Prostate gland (tissue), 2 donors: ENCODE measurements at regions not wholly inside any gene's neighbourhood (a gene's known extent, or its start where the extent isn't known, plus 50 kb on each side); places are given as distances from the start of the nearest gene placed in this dataset.

Experiments
- DNase-seq: peaks from one replicate; pipeline ENCODE4 v3.0.0-alpha.2; 2019; ENCODE audit warnings: low spot score
- H3K27ac ChIP-seq, 2 donors: fragments of 200-600 bp; sonication (generic); 2 replicates each; pipeline ENCODE4 v1.5.1; 2017 to 2019
- H3K27me3 ChIP-seq: fragments of 200-600 bp; sonication (generic); replicated peaks from 2 replicates; pipeline ENCODE4 v1.5.1; 2019; ENCODE audit not compliant: insufficient read depth
- H3K36me3 ChIP-seq, 2 donors: fragments of 200-600 bp; sonication (generic); 1 replicate in 1 of 2; 2 replicates in 1 of 2; pipeline versions ENCODE4 v1.5.1 to v1.8.1; 2017 to 2019
- H3K4me1 ChIP-seq: fragments of 200-600 bp; sonication (generic); replicated peaks from 2 replicates; pipeline ENCODE4 v1.5.1; 2019
- H3K4me3 ChIP-seq, 2 donors: fragments of 200-600 bp; sonication (generic); 2 replicates each; pipeline ENCODE4 v1.5.1; 2017 to 2019
- H3K9me3 ChIP-seq: fragments of 200-600 bp; sonication (generic); 2 replicates; pipeline ENCODE4 v1.5.1; 2017
- POLR2A ChIP-seq: fragments of 450-650 bp; IDR thresholded peaks from one replicate; pipeline ENCODE4 v1.6.1; 2016; ENCODE audit warnings: antibody characterized with exemption, mild to moderate bottlenecking
- POLR2AphosphoS5 ChIP-seq: sonication (generic); formaldehyde crosslinking; IDR thresholded peaks from one replicate; pipeline ENCODE4 v1.6.1; 2017; ENCODE audit warnings: antibody characterized with exemption
- WGBS: methylation state at CpG from one replicate; pipeline ENCODE4 v1.1.5; 2018; 5-methylcytosine and 5-hydroxymethylcytosine counted together
- intact Hi-C: fragments of 100-400 bp; cut with DNase I; formaldehyde crosslinking; loops from one replicate; pipeline ENCODE4 v1.14.2; 2022
- TF ChIP-seq, protein P1 (sequence below), 4 experiments: fragments of 200-600 bp in 2 of 4; fragments of 450-650 bp in 2 of 4; sonication (generic) in 2 of 4; IDR thresholded peaks; 1 replicate in 3 of 4; 2 replicates in 1 of 4; pipeline ENCODE4 v1.5.1; 2016 to 2019; ENCODE audit warnings: antibody characterized with exemption in 4 of 4, mild to moderate bottlenecking in 2 of 4, moderate library complexity in 2 of 4

DNA sequence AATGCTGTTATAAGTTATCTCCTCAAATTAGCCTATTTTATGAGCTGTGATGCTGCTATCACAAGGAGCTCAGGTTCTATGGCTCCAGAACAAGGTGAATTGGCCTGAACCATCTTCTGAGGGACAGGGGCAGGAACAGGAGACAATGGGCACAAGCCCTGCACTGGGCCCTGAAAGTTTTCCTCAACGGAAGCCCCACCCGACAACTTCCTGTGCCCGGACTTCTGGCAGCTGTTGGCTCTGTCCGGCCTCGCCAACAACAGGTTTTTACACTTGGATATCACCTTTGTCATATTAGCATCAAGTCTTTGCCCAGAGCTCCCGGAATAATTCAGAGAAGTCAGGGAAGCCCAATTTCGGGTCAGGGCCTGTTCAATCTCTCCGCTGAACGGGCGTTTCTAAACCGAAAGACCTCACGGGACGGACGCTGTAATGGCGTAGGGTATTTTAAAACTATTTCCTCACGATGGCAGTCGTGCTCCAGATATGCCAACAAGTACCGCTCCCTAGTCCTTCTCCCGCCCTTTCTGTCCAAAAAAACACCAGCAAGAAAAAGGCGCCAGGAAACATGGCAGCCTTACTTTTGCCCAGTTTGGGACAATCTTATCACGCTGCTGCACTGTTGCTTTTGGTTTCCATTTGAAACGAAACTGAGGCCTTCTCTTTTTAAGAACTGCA, 201.0 kb upstream of the STK26 start:
- intact Hi-C loops, result no loop called here
- no peak for TF ChIP-seq POLR2A
- H3K27ac ChIP-seq, result no peak overlapping the region
- no peaks in the 10 kb centered on the region for H3K36me3 ChIP-seq
- no peak overlapping the region for H3K4me3 ChIP-seq
- no peaks in the 10 kb centered on the region for H3K27me3 ChIP-seq
- H3K4me1 ChIP-seq, result no peaks in the 10 kb centered on the region
- 95% methylated on average over 22 of the region's 22 CpGs for WGBS
- DNase-seq, result no peak
- no peaks in the 10 kb centered on the region for H3K9me3 ChIP-seq

DNA sequence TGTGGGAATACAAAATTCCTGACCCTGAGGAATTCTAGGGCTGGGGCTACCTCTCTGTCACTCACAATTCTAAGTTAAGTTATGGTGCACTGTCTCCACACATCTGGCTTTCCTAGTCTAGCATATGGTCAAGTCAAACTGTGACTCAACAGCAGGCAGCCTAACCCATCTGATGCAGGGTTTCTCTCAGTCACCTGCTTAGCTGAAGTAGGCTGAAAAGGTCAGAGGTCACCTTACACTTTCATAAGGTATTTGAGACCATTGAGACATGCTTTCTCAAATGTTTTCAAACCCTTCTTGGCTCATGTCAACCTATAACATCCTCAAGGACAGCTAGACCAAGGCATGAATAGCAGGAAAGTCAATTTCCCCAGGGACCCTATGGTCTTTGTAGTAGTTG, 196.5 kb upstream of the STK26 start:
- no peaks in the 10 kb centered on the region for H3K36me3 ChIP-seq
- no peaks in the 10 kb centered on the region for H3K4me1 ChIP-seq
- H3K27ac ChIP-seq, result no peak overlapping the region
- no peak for DNase-seq
- H3K4me3 ChIP-seq, result no peak overlapping the region
- TF ChIP-seq POLR2A (no peak), POLR2AphosphoS5 (no peak)
- TF ChIP-seq, protein P1, sequence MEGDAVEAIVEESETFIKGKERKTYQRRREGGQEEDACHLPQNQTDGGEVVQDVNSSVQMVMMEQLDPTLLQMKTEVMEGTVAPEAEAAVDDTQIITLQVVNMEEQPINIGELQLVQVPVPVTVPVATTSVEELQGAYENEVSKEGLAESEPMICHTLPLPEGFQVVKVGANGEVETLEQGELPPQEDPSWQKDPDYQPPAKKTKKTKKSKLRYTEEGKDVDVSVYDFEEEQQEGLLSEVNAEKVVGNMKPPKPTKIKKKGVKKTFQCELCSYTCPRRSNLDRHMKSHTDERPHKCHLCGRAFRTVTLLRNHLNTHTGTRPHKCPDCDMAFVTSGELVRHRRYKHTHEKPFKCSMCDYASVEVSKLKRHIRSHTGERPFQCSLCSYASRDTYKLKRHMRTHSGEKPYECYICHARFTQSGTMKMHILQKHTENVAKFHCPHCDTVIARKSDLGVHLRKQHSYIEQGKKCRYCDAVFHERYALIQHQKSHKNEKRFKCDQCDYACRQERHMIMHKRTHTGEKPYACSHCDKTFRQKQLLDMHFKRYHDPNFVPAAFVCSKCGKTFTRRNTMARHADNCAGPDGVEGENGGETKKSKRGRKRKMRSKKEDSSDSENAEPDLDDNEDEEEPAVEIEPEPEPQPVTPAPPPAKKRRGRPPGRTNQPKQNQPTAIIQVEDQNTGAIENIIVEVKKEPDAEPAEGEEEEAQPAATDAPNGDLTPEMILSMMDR (IDR thresholded peaks at IDR 0.05), result no peak
- intact Hi-C loops, result no loop called here
- H3K27me3 ChIP-seq, result no peaks in the 10 kb centered on the region
- no peaks in the 10 kb centered on the region for H3K9me3 ChIP-seq

DNA sequence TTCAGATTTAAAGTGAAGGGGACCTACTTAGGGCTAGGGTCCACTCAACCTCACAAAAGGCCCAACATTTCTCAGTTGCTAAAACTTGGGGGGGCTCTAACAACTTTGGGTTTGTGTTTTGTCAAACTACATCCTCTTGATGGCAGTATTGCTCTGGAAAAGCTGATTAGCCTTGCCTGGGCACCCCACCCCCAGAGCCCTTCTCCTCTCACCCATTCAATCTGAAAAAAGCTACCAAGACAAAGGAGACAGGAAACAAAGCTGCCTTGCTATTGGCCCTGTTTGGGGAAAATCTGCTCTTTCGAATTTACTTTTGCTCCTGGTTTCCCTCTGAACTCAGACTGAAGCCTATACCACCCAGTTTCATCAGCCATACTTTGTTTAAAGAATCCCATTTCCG, 195.2 kb upstream of the STK26 start:
- no peak for TF ChIP-seq POLR2A
- TF ChIP-seq POLR2AphosphoS5, result no peak
- TF ChIP-seq, protein P1 (IDR thresholded peaks at IDR 0.05), result no peak
- Histone ChIP-seq H3K27ac (no peak overlapping the region), H3K27me3 (no peaks in the 10 kb centered on the region), H3K4me1 (no peaks in the 10 kb centered on the region), H3K36me3 (no peaks in the 10 kb centered on the region), H3K9me3 (no peaks in the 10 kb centered on the region), H3K4me3 (no peak overlapping the region)
- DNase-seq, result no peak
- intact Hi-C loops, result no loop called here
- 62% methylated on average over 2 of the region's 2 CpGs for WGBS

DNA sequence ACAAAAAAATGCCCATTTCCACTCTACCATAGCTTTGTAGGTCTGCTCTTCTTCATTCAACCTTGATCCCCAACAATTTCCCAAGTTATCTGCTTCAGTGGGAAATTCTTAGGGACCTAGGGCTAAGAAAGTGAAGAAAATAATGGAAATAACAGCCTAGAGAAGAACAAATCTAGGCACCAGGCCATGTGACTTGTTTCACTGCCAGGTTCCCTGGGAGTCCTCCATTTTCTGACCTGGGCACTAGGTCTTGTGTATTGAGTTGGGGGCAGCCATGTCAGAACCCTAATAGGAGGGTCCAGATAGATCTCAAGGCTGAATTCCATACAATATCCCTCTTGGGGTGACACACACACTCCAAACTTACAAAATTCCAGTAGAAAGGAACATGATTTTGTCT, 194.6 kb upstream of the STK26 start:
- TF ChIP-seq, protein P1 (IDR thresholded peaks at IDR 0.05), result no peak
- no peak for TF ChIP-seq POLR2AphosphoS5
- no peak for TF ChIP-seq POLR2A
- no peaks in the 10 kb centered on the region for H3K36me3 ChIP-seq
- intact Hi-C loops, result no loop called here
- no peak for DNase-seq
- H3K9me3 ChIP-seq, result no peaks in the 10 kb centered on the region
- H3K4me3 ChIP-seq, result no peak overlapping the region
- H3K27me3 ChIP-seq, result no peaks in the 10 kb centered on the region
- H3K4me1 ChIP-seq, result no peaks in the 10 kb centered on the region
- no peak overlapping the region for H3K27ac ChIP-seq

DNA sequence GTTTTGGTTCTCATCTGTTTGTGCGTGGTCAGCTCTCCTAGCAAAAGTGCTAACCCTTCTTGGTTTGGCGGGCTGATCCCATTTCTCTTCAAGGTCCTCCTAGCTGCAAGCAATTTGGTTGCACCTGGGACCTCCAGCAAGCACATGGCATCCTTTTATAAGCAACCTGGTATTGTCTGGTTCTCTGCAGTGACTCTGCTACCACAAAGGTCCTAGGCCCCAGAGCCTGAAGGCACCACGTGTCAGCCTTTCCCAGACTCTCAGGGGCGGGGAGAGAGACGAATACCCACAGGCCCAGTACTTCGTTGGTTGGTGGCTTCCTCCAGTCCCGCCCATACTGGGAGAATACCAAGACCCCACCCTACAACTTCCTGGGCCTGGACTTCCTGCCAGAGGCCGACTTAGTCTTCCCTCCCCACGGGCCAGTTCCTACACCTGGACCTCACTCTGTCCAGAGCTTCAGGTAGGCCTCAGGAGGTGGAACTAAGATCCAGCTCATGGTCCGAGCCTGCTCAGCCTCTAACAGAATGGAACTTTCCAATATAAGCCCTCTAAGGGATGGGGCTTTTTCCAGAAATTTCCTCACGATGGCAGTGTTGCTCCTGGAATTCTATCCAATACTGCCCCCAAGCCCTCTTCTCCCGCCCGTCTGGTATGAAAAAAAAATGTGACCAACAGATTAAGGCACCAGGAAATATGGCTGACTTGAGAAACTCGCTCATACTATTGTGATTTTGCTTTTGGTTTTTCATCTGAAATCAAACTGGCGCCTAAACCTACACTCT, 192.5 kb upstream of the STK26 start:
- H3K9me3 ChIP-seq, result no peaks in the 10 kb centered on the region
- no peak for DNase-seq
- TF ChIP-seq POLR2A, result no peak
- no peak for TF ChIP-seq POLR2AphosphoS5
- TF ChIP-seq, protein P1 (IDR thresholded peaks at IDR 0.05), result no peak

More for the DNA sequence above, 192.5 kb upstream of the STK26 start:
- Histone ChIP-seq H3K27me3 (no peaks in the 10 kb centered on the region), H3K27ac (no peak overlapping the region), H3K4me3 (no peak overlapping the region), H3K4me1 (no peaks in the 10 kb centered on the region), H3K36me3 (no peaks in the 10 kb centered on the region)
- WGBS, result 58% methylated on average over 11 of the region's 15 CpGs
- intact Hi-C loops, result no loop called here
